Calu3 (cell line): ENCODE measurements at regions not wholly inside any gene's neighbourhood (a gene's known extent, or its start where the extent isn't known, plus 50 kb on each side); places are given as distances from the start of the nearest gene placed in this dataset.

Source experiments
- BruUV-seq: library from RNA; stranded (reverse); fragments of 400-500 nt; replicated peaks from 2 replicates; lab custom pipeline; 2021; lab: Mats Ljungman, UMichigan
- CTCF ChIA-PET: fragments of 300-600 bp; sonication (Branson Sonifier 250); formaldehyde crosslinking; loops from one replicate; lab custom pipeline; 2022; ENCODE audit warnings: antibody characterized with exemption; lab: Charles Lee
- DNase-seq: peaks from one replicate; pipeline ENCODE4 v3.0.0; 2022
- H3K27ac Mint-ChIP-seq: one replicate; pipeline ENCODE4 v1.8.0; 2022; ENCODE audit warnings: mixed read lengths; ENCODE audit not compliant: unreplicated experiment
- H3K27me3 Mint-ChIP-seq: one replicate; pipeline ENCODE4 v1.8.0; 2022; ENCODE audit warnings: mixed read lengths; ENCODE audit not compliant: unreplicated experiment
- H3K36me3 Mint-ChIP-seq: one replicate; pipeline ENCODE4 v1.8.0; 2022; ENCODE audit warnings: mild to moderate bottlenecking, moderate library complexity, mixed read lengths; ENCODE audit not compliant: insufficient read depth, unreplicated experiment
- H3K4me1 Mint-ChIP-seq: one replicate; pipeline ENCODE4 v1.8.0; 2022; ENCODE audit warnings: mild to moderate bottlenecking, low read depth, mixed read lengths; ENCODE audit not compliant: unreplicated experiment
- H3K4me3 Mint-ChIP-seq: one replicate; pipeline ENCODE4 v1.8.0; 2022; ENCODE audit warnings: mild to moderate bottlenecking, low read depth, moderate library complexity, mixed read lengths; ENCODE audit not compliant: unreplicated experiment
- H3K9me3 Mint-ChIP-seq: one replicate; pipeline ENCODE4 v1.8.0; 2022; ENCODE audit warnings: low read depth, mixed read lengths; ENCODE audit not compliant: unreplicated experiment
- CTCF ChIP-seq: fragments of 200-600 bp; IDR thresholded peaks from one replicate; pipeline ENCODE4 v1.8.0; 2022; ENCODE audit warnings: antibody characterized with exemption; ENCODE audit not compliant: unreplicated experiment
- intact Hi-C: fragments of 100-400 bp; cut with micrococcal nuclease; formaldehyde crosslinking; loops from one replicate; pipeline ENCODE4 v1.10.0; 2022; ENCODE audit not compliant: unreplicated experiment

GRCh38 chr11:11045156-11045930 lies 187.5 kb upstream of the ZBED5 start:
- Mint-ChIP-seq H3K36me3 (no peaks in the 10 kb centered on the region), H3K27ac (no peak overlapping the region), H3K4me1 (no peaks in the 10 kb centered on the region), H3K4me3 (no peak overlapping the region), H3K27me3 (peaks cover 52% of the 10 kb centered on the region), H3K9me3 (no peaks in the 10 kb centered on the region)
- CTCF ChIA-PET, result no interaction called here
- intact Hi-C loops, result no loop called here
- no peak for TF ChIP-seq CTCF
- no peak for DNase-seq
- no TSS peak for BruUV-seq

- H3K4me3 Mint-ChIP-seq, result no peak overlapping the region
- H3K36me3 Mint-ChIP-seq, result no peaks in the 10 kb centered on the region
- H3K4me1 Mint-ChIP-seq, result no peaks in the 10 kb centered on the region
- H3K9me3 Mint-ChIP-seq, result no peaks in the 10 kb centered on the region
- no peak for DNase-seq
- TF ChIP-seq CTCF, result no peak
- H3K27me3 Mint-ChIP-seq, result peaks cover 63% of the 10 kb centered on the region
- no peak overlapping the region for H3K27ac Mint-ChIP-seq
- BruUV-seq, result no TSS peak
- CTCF ChIA-PET, result no interaction called here
- intact Hi-C loops, result no loop called here
Measured at GRCh38 chr11:11044137-11044855, 186.4 kb upstream of the ZBED5 start.

GRCh38 chr11:11043721-11044120 lies 185.9 kb upstream of the ZBED5 start:
- no peaks in the 10 kb centered on the region for H3K36me3 Mint-ChIP-seq
- no peaks in the 10 kb centered on the region for H3K4me1 Mint-ChIP-seq
- CTCF ChIA-PET, result no interaction called here

More at GRCh38 chr11:11043721-11044120, 185.9 kb upstream of the ZBED5 start:
- Mint-ChIP-seq H3K27me3 (peaks cover 68% of the 10 kb centered on the region), H3K4me3 (no peak overlapping the region), H3K27ac (no peak overlapping the region), H3K9me3 (no peaks in the 10 kb centered on the region)
- intact Hi-C loops, result no loop called here
- no TSS peak for BruUV-seq
- TF ChIP-seq CTCF, result no peak
- DNase-seq, result no peak
